GM23338 (cell line): ENCODE measurements at regions not wholly inside any gene's neighbourhood (a gene's known extent, or its start where the extent isn't known, plus 50 kb on each side); places are given as distances from the start of the nearest gene placed in this dataset.

Experiments
- ATAC-seq: fragments of 200-7000 bp; cut with Tn5 transposase; 3 replicates; pipeline ENCODE4 v1.9.1; 2020
- DNase-seq: peaks from one replicate; pipeline ENCODE4 v3.0.0-alpha.2; 2015; ENCODE audit warnings: low spot score
- H2AFZ ChIP-seq: fragments of 200-600 bp; sonication (generic); 2 replicates; pipeline ENCODE4 v1.8.0; 2016; ENCODE audit warnings: antibody characterized with exemption, mild to moderate bottlenecking, moderate library complexity
- H3F3A ChIP-seq: fragments of 200-600 bp; sonication (generic); replicated peaks from 2 replicates; pipeline ENCODE4 v1.8.0; 2017; ENCODE audit warnings: antibody characterized with exemption, mixed run types, low read depth
- H3K27ac ChIP-seq: fragments of 200-600 bp; sonication (generic); 2 replicates; pipeline ENCODE4 v1.6.1; 2016; ENCODE audit warnings: low read depth
- H3K27me3 ChIP-seq: fragments of 200-600 bp; sonication (generic); 2 replicates; pipeline ENCODE4 v1.8.0; 2016; ENCODE audit warnings: mild to moderate bottlenecking, mixed run types, moderate library complexity; ENCODE audit not compliant: insufficient read depth
- H3K36me3 ChIP-seq: fragments of 200-600 bp; sonication (generic); 2 replicates; pipeline ENCODE4 v1.8.0; 2016; ENCODE audit warnings: mild to moderate bottlenecking; ENCODE audit not compliant: insufficient read depth
- H3K4me1 ChIP-seq: fragments of 200-600 bp; sonication (generic); 2 replicates; pipeline ENCODE4 v1.8.0; 2016; ENCODE audit warnings: mild to moderate bottlenecking, moderate library complexity; ENCODE audit not compliant: insufficient read depth
- H3K4me2 ChIP-seq: fragments of 200-600 bp; sonication (generic); 2 replicates; pipeline ENCODE4 v1.7.1; 2017; ENCODE audit warnings: mixed run types
- H3K4me3 ChIP-seq: fragments of 200-600 bp; sonication (generic); 2 replicates; pipeline ENCODE4 v1.6.1; 2016; ENCODE audit warnings: mixed run types
- H3K79me2 ChIP-seq: fragments of 200-600 bp; sonication (generic); replicated peaks from 2 replicates; pipeline ENCODE4 v1.8.0; 2017; ENCODE audit warnings: mild to moderate bottlenecking; ENCODE audit not compliant: insufficient read depth
- H3K9me2 ChIP-seq: fragments of 200-600 bp; sonication (generic); 2 replicates; pipeline ENCODE4 v1.8.0; 2017; ENCODE audit not compliant: insufficient read depth
- H4K20me1 ChIP-seq: fragments of 200-600 bp; sonication (generic); replicated peaks from 2 replicates; pipeline ENCODE4 v1.8.0; 2017; ENCODE audit warnings: mild to moderate bottlenecking; ENCODE audit not compliant: insufficient read depth
- H3K27ac Mint-ChIP-seq: 2 replicates; pipeline ENCODE4 v1.8.0; 2020; ENCODE audit warnings: inconsistent platforms, mild to moderate bottlenecking, moderate library complexity, mixed read lengths
- H3K27me3 Mint-ChIP-seq: 3 replicates; pipeline ENCODE4 v1.8.0; 2022; ENCODE audit warnings: low read depth, mild to moderate bottlenecking, moderate library complexity, mixed read lengths, inconsistent platforms; ENCODE audit not compliant: insufficient read depth, poor library complexity
- H3K36me3 Mint-ChIP-seq: 3 replicates; pipeline ENCODE4 v1.8.0; 2021; ENCODE audit warnings: low read depth, mild to moderate bottlenecking, inconsistent platforms, moderate library complexity, mixed read lengths
- H3K4me1 Mint-ChIP-seq: 3 replicates; pipeline ENCODE4 v1.8.0; 2020; ENCODE audit warnings: mild to moderate bottlenecking, inconsistent platforms, mixed read lengths
- H3K4me3 Mint-ChIP-seq: 3 replicates; pipeline ENCODE4 v1.8.0; 2021; ENCODE audit warnings: moderate library complexity, mild to moderate bottlenecking, inconsistent platforms, mixed read lengths
- H3K9me3 Mint-ChIP-seq: 3 replicates; pipeline ENCODE4 v1.8.0; 2020; ENCODE audit warnings: moderate library complexity, mild to moderate bottlenecking, inconsistent platforms, mixed read lengths
- CREB1 ChIP-seq: fragments of 250-450 bp; sonication (Bioruptor Pico); IDR thresholded peaks from 2 replicates; pipeline ENCODE4 v1.5.0; 2020; ENCODE audit warnings: low read depth, mild to moderate bottlenecking, moderate library complexity
- ETS1 ChIP-seq: IDR thresholded peaks from 2 replicates; pipeline ENCODE4 v1.6.1; 2016; ENCODE audit warnings: antibody characterized with exemption
- EZH2 ChIP-seq: fragments of 200-600 bp; sonication (generic); IDR thresholded peaks from one replicate; pipeline ENCODE4 v1.8.0; 2017; ENCODE audit warnings: antibody characterized with exemption, mild to moderate bottlenecking, low read depth; ENCODE audit not compliant: unreplicated experiment
- EZH2phosphoT487 ChIP-seq: fragments of 200-600 bp; sonication (generic); IDR thresholded peaks from one replicate; pipeline ENCODE4 v1.8.1; 2018; ENCODE audit warnings: antibody characterized with exemption; ENCODE audit not compliant: unreplicated experiment
- JUNB ChIP-seq: IDR thresholded peaks from one replicate; pipeline ENCODE4 v1.6.1; 2016; ENCODE audit warnings: antibody characterized with exemption; ENCODE audit not compliant: unreplicated experiment
- NANOG ChIP-seq: IDR thresholded peaks from 2 replicates; pipeline ENCODE4 v1.6.1; 2016; ENCODE audit warnings: antibody characterized with exemption, borderline replicate concordance
- POLR2AphosphoS5 ChIP-seq: IDR thresholded peaks from 2 replicates; pipeline ENCODE4 v1.6.1; 2016; ENCODE audit warnings: antibody characterized with exemption, low read depth
- REST ChIP-seq: IDR thresholded peaks from one replicate; pipeline ENCODE4 v1.6.1; 2018; ENCODE audit warnings: antibody characterized with exemption; ENCODE audit not compliant: unreplicated experiment
- STAT1 ChIP-seq: IDR thresholded peaks from one replicate; pipeline ENCODE4 v1.6.1; 2016; ENCODE audit warnings: antibody characterized with exemption; ENCODE audit not compliant: unreplicated experiment
- ZNF114 ChIP-seq: fragments of 250-450 bp; sonication (Bioruptor Pico); IDR thresholded peaks from 2 replicates; pipeline ENCODE4 v1.5.0; 2020; ENCODE audit warnings: mild to moderate bottlenecking, moderate library complexity
- ZNF331 ChIP-seq: fragments of 250-450 bp; sonication (Bioruptor Pico); IDR thresholded peaks from 2 replicates; pipeline ENCODE4 v1.5.0; 2020; ENCODE audit warnings: low read depth, mild to moderate bottlenecking, moderate library complexity
- ZNF462 ChIP-seq: fragments of 250-450 bp; sonication (Bioruptor Pico); IDR thresholded peaks from 2 replicates; pipeline ENCODE4 v1.5.0; 2020; ENCODE audit warnings: mild to moderate bottlenecking, moderate library complexity

- no peak for TF ChIP-seq JUNB
- TF ChIP-seq POLR2AphosphoS5, result no peak
- TF ChIP-seq ZNF462 (CRISPR knock-in tag), result no peak
These were observed 566.7 kb upstream of the ZNF717 start (continued) for GRCh38 chr3:76352051-76352450.

- H2AFZ ChIP-seq, result no peak overlapping the region
- no peaks in the 10 kb centered on the region for H3K36me3 ChIP-seq
- Mint-ChIP-seq H3K4me3 (peak overlapping the region; percentile 48; the same call in 1 of the 3 replicates), H3K27me3 (no peaks in the 10 kb centered on the region), H3K36me3 (no peaks in the 10 kb centered on the region), H3K4me1 (peaks cover 26% of the 10 kb centered on the region), H3K27ac (0 out of 2 replicates have a peak overlapping the region, but pooled peaks have one; percentile 14), H3K9me3 (no peaks in the 10 kb centered on the region)
- no peaks in the 10 kb centered on the region for H3F3A ChIP-seq
- no peak for ATAC-seq
- peak overlapping the region; percentile 27; the same call in 1 of the 2 replicates for H3K4me2 ChIP-seq
- peaks cover 30% of the 10 kb centered on the region for H3K4me1 ChIP-seq
- 0 out of 2 replicates have a peak overlapping the region, but pooled peaks have one; percentile 1 for H3K4me3 ChIP-seq
- no peak for DNase-seq
- no peaks in the 10 kb centered on the region for H3K27me3 ChIP-seq
- no peaks in the 10 kb centered on the region for H3K79me2 ChIP-seq
- H3K27ac ChIP-seq, result no peak overlapping the region
- H3K9me2 ChIP-seq, result no peaks in the 10 kb centered on the region
- H4K20me1 ChIP-seq, result no peaks in the 10 kb centered on the region
- TF ChIP-seq ZNF114 (CRISPR knock-in tag) (no peak), REST (no peak), POLR2AphosphoS5 (no peak), EZH2phosphoT487 (no peak), ETS1 (no peak), EZH2 (no peak), STAT1 (no peak), ZNF331 (CRISPR knock-in tag) (no peak), NANOG (no peak), CREB1 (CRISPR knock-in tag) (no peak), JUNB (no peak)
These were observed 567.3 kb upstream of the ZNF717 start for GRCh38 chr3:76352511-76353284.
